Stimulated activated CD8-positive, alpha-beta memory T cell treated with anti-CD3 and anti-CD28 coated beads, Interleukin-15, amount 100 ng/mL, for 4 hours (primary cell): ENCODE measurements at regions not wholly inside any gene's neighbourhood (a gene's known extent, or its start where the extent isn't known, plus 50 kb on each side); places are given as distances from the start of the nearest gene placed in this dataset.

Experiments used
- DNase-seq, 2 donors: peaks; one replicate each; pipeline ENCODE4 v3.0.0-alpha.2; 2020; ENCODE audit warnings: low read depth in 2 of 2

- no peak for DNase-seq
Measured at GRCh38 chr16:79497606-79498350, 102.8 kb downstream of the MAF start.

GRCh38 chr16:79493911-79494310, 106.6 kb downstream of the MAF start:
- no peak for DNase-seq

- no peak for DNase-seq
Measured at GRCh38 chr16:79492036-79492435, 108.5 kb downstream of the MAF start.

GRCh38 chr16:79485020-79485419, 115.5 kb downstream of the MAF start:
- DNase-seq: no peak

- DNase-seq: no peak
Measured at GRCh38 chr16:79484237-79484636, 116.3 kb downstream of the MAF start.

- no peak for DNase-seq
Measured at GRCh38 chr16:79483336-79483735, 117.2 kb downstream of the MAF start.

GRCh38 chr16:79482011-79482410, 118.5 kb downstream of the MAF start:
- DNase-seq: no peak

GRCh38 chr16:79480929-79481328, 119.6 kb downstream of the MAF start:
- DNase-seq: no peak

- no peak for DNase-seq
Measured at GRCh38 chr16:79480056-79480455, 120.5 kb downstream of the MAF start.

GRCh38 chr16:79476580-79476979, 124.0 kb downstream of the MAF start:
- no peak for DNase-seq

GRCh38 chr16:79475841-79476240, 124.7 kb downstream of the MAF start:
- DNase-seq: no peak

GRCh38 chr16:79473456-79473855, 127.1 kb downstream of the MAF start:
- no peak for DNase-seq

GRCh38 chr16:79472426-79472825, 128.1 kb downstream of the MAF start:
- DNase-seq: no peak

- DNase-seq: no peak
Measured at GRCh38 chr16:79469999-79470398, 130.5 kb downstream of the MAF start.

- DNase-seq: no peak
Measured at GRCh38 chr16:79468631-79469030, 131.9 kb downstream of the MAF start.

GRCh38 chr16:79468121-79468552, 132.4 kb downstream of the MAF start:
- no peak for DNase-seq

GRCh38 chr16:79466111-79466510, 134.4 kb downstream of the MAF start:
- DNase-seq: no peak

- no peak for DNase-seq
Measured at GRCh38 chr16:79463841-79464240, 136.7 kb downstream of the MAF start.

- no peak for DNase-seq
Measured at GRCh38 chr16:79456036-79456435, 144.5 kb downstream of the MAF start.

- no peak for DNase-seq
Measured at GRCh38 chr16:79452671-79453070, 147.9 kb downstream of the MAF start.

GRCh38 chr16:79451196-79451816, 149.2 kb downstream of the MAF start:
- DNase-seq: no peak

- DNase-seq: no peak
Measured at GRCh38 chr16:79449900-79450299, 150.6 kb downstream of the MAF start.

GRCh38 chr16:79449067-79449769, 151.3 kb downstream of the MAF start:
- no peak for DNase-seq
